Activated CD4-positive, alpha-beta T cell treated with anti-CD3 and anti-CD28 coated beads, Interleukin-10, Interleukin-2, amounts not matched to agents 100 ng/mL and 50 ng/mL, durations not matched to agents 16 hours and 8 hours (primary cell): ENCODE measurements at regions not wholly inside any gene's neighbourhood (a gene's known extent, or its start where the extent isn't known, plus 50 kb on each side); places are given as distances from the start of the nearest gene placed in this dataset.
A peak's percentile ranks its signal among the peaks of the same experiment; 100 is the strongest.

Source experiments
- DNase-seq: peaks from one replicate; pipeline ENCODE4 v3.0.0-alpha.2; 2020

- no peak for DNase-seq
Measured at GRCh38 chrX:134747006-134747405, 50.0 kb downstream of the PABIR2 start.

- no peak for DNase-seq
Measured at GRCh38 chrX:134746410-134746785, 50.6 kb downstream of the PABIR2 start.

GRCh38 chrX:134745636-134746409, 51.2 kb downstream of the PABIR2 start:
- DNase-seq, result no peak

GRCh38 chrX:134743091-134743490, 53.9 kb downstream of the PABIR2 start:
- no peak for DNase-seq

GRCh38 chrX:134742573-134742972, 54.4 kb downstream of the PABIR2 start:
- no peak for DNase-seq

- no peak for DNase-seq
Measured at GRCh38 chrX:134741746-134742145, 55.3 kb downstream of the PABIR2 start.

- DNase-seq, result no peak
Measured at GRCh38 chrX:134738986-134739740, 57.8 kb downstream of the PABIR2 start.

- no peak for DNase-seq
Measured at GRCh38 chrX:134738445-134738844, 58.6 kb downstream of the PABIR2 start.

- DNase-seq, result no peak
Measured at GRCh38 chrX:134737721-134738369, 59.2 kb downstream of the PABIR2 start.

GRCh38 chrX:134737061-134737460, 59.9 kb downstream of the PABIR2 start:
- no peak for DNase-seq

- DNase-seq, result no peak
Measured at GRCh38 chrX:134736356-134736755, 60.6 kb downstream of the PABIR2 start.

GRCh38 chrX:134735015-134735414, 62.0 kb downstream of the PABIR2 start:
- no peak for DNase-seq

- DNase-seq, result no peak
Measured at GRCh38 chrX:134734466-134734952, 62.5 kb downstream of the PABIR2 start.

- DNase-seq, result no peak
Measured at GRCh38 chrX:134733591-134733990, 63.4 kb downstream of the PABIR2 start.

- DNase-seq, result no peak
Measured at GRCh38 chrX:134732676-134733075, 64.3 kb downstream of the PABIR2 start.

GRCh38 chrX:134732152-134732551, 64.9 kb downstream of the PABIR2 start:
- DNase-seq, result no peak

GRCh38 chrX:134727363-134727762, 69.1 kb upstream of the PLAC1 start:
- DNase-seq, result no peak

GRCh38 chrX:134725103-134725690, 66.9 kb upstream of the PLAC1 start:
- DNase-seq, result no peak

GRCh38 chrX:134721766-134722532, 63.7 kb upstream of the PLAC1 start:
- no peak for DNase-seq

- peak; percentile 75 for DNase-seq
Measured at GRCh38 chrX:134718966-134719317, 60.7 kb upstream of the PLAC1 start.

GRCh38 chrX:134718105-134718965, 60.1 kb upstream of the PLAC1 start:
- peak; percentile 21 for DNase-seq

GRCh38 chrX:134717698-134718097, 59.4 kb upstream of the PLAC1 start:
- DNase-seq, result peak; percentile 20
